CD4-positive, alpha-beta T cell treated with Interleukin-6 at 100 ng/mL for 8 hours (primary cell): ENCODE measurements at regions not wholly inside any gene's neighbourhood (a gene's known extent, or its start where the extent isn't known, plus 50 kb on each side); places are given as distances from the start of the nearest gene placed in this dataset.
"Not testable (repeated sequence)": the region's sequence is repeated elsewhere in the genome, so short reads cannot be mapped to it uniquely, and the experiment has no call there.

Source experiments
- DNase-seq: peaks from one replicate; pipeline ENCODE4 v3.0.0-alpha.2; 2020; ENCODE audit warnings: mixed read lengths, low spot score

DNA sequence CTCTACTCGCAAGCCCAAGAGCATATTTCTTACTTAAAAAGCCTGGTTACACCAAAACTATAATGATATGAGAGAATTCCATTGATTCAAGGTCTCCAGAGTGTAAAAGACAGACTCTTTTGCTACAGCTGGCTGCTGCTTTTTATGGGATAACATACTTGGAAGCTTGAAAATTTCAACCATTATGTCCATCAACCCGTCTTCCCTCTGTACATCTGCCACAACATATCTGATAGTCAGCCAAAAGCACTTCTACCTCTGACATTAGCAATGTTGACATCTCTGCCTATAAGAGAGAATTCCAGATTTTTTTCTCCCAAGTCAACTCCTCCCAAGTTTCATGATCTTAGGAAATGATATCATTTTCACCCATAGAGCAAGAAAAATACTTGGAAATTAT lies 54.4 kb upstream of the IQCM start:
- no peak for DNase-seq

DNA sequence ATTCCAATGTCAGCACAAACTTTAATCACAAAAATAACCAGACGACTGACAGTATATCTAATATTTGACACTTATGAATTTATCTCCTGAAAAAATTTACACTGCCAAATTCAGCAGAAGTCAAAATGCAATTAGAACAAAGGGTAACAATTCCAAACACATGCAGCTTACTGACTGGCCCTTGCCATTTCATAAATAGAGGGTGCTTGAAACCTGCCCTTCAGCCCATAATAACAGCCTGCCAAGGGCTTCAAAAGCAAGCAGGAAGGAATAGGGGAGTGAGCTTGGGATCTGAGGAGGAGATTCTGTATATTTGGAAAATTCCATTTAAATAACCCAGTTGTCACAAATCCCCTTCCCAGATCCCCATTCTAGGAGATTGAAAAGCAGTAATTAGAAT lies 66.1 kb upstream of the IQCM start:
- no peak for DNase-seq

DNA sequence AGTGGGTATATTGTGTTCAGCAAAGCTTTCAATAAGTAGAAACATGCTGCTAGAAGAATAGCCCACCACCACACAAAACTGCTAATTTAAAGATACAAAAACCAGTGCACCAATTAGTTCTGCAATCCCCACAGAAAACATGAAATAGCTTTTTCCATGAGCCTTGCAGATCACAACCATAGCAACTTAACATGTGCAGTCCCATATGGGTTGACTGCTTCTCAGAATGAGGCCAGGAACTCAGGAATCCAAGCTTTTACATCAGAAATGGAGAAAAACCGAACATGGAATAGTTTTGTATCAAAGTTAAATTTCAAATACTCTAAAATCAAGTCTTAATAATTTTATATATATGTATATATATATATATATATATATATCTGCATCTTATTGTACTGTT lies 66.6 kb upstream of the IQCM start:
- DNase-seq: no peak

DNA sequence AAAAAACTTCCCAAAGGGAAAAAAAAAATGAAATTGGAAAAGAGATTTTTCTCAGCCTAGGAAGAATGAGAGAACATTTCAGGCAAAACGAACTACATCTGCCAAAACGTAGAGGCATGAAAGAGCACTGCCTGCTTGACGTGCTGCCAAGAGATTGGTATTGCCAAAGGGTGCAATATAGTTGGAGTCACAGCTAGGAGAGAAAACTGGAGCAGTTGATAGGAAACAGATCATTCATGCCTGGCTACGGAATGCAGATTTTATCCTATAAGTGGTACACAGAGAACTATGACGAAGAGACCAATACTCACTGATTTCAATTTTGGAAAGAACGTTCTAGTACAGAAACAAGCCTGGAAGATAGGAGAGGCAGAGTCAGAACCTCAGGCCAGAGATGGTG lies 68.4 kb upstream of the IQCM start:
- DNase-seq: no peak

DNA sequence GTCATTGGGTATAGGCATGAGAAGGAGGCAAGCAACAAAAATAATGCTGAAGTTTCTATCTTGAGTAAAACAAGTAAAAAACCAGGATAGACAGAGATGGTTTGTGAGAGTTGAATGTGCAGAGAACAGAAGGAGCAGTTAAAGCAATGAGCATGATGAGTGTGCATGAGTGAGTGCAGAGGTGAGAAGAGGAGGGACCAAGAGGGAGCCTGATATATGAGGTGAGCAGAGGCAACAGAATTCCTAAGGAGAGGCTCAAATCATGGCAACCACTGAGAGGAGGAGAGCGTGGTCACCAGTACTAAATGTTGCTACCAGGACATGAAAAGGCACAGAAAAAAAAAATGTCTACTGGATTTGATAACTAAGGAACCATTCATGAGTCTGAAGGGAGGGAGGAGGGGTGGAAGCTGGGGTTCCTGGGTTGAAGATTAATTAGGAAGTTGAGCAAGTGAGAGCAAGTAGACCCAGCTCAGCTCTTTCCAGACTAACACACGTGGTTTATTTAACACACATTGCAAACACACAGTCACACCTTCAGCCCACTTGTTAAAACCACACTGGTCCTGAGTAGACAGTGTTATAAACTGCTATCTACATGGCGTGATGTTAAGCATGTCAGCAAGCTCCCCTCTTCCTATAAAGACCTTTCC lies 69.0 kb upstream of the IQCM start:
- DNase-seq: no peak

DNA sequence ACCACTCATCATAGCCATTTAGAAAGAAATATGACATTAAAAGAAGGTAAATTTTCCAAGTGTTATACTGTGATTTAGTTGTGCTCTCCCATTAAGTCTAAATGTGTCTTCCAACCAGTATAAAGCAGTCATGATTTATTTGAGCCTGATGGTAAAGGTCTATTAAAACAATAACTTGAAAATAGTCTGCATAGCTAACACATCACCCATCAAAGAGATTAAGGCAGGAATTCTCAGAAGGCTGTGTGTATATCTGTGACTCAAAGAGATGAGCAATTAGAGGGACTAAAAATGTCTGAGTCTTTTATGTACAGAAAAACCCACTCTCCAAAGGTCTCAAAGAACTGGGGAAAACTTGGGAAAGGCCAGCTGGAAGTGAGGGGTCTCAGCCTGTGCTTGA lies 70.3 kb upstream of the IQCM start:
- no peak for DNase-seq

DNA sequence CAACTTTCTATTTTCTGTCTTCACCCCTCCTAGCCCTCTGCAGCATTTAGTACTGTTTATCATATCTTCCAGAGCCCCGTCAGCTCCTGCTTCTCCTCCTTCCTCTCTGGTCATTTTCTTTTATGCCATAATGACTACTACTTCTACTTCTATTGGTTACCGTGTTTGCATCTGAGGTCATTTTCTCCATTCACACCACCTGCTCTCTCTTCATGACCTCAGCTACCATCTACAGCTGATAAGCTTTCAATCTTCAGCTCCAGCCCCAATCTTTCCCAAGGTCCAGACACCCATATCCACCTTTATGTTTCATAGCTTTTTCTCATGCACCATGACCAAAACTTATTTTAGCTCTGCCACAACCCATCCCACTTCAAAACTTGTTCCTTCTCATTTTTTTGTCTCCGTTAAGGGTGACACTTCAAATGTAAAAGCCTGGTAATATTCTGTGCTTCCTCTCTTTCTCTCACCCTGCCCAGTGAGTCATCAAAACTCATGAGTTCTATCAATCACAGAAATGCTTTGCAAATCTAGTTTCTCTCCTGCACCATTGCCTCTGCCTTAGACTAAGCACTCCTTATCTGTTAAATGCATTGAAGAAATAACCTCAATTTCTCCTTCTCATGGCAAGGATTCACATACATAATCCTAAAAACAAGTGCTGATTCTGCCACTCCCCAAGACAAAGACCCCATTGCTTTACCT lies 71.3 kb upstream of the IQCM start:
- DNase-seq: no peak

DNA sequence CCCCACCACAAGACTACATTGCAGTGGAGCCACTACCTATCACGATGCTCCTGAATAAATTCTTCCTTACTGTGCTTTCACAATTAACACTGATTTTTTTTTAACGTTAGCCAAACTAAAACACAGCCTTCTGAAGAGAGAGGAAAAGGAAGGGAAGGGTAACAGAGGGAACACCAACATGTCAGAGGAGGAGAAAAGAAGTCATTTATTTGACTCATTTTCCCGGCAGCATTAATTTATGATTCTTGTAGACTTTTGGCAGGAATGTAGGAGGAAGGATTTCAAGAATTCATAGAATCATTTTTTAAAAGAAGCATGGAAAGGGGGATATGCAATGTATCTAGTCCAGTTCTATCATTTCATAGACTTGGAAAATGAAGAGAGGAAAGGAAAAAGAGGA lies 74.3 kb upstream of the IQCM start:
- no peak for DNase-seq

DNA sequence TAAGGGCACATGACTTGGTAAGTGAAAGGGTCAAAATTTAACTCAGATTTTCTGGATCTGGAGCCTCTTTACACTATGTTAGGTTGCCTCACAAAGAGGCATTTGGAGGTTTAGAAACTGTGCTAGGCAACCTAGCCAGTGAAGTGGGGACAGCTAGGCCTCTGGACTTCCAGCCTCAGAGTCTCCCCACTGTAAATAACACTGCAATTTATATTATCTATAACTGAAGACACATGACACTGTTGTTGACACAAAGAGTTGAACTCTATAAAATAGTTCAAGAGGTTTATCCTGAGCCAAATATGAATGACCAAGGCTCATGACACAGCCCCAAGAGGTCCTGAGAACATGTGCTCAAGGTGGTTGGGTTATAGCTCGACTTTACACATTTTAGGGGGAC lies 74.9 kb upstream of the IQCM start:
- no peak for DNase-seq

DNA sequence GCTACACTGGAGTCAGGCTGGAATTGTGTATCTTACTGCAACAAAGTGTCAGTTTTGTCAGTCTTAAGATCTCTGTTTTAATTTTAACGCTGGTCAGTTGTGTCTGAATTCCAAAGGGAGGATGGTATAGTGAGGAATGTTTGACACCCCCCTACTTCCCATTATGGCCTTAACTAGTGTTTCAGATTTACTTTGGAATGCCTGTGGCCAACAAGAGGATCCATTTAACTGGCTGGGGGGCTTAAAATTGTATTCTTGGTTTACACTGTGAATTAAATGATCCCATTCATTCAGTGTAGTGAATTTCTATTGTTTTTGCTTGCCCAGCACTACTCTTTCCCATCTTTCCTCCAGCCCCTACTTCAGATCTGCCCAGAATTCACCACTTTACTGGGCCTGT lies 75.8 kb upstream of the IQCM start:
- DNase-seq: no peak

DNA sequence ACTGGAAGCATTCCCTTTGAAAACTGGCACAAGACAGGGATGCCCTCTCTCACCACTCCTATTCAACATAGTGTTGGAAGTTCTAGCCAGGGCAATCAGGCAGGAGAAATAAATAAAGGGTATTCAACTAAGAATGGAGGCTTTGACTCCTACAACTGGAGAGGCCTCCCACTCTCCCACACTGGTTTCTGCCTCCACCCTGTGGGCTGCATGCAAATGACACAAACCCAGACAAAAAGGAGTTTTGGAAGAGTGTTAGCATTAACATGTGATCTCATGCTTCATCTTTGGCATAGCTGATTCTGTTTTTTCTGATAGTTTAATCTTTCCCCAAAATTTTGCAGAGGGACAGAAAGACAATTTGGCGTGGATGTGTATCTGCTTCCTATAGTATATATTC lies 80.8 kb upstream of the IQCM start:
- DNase-seq: no peak

DNA sequence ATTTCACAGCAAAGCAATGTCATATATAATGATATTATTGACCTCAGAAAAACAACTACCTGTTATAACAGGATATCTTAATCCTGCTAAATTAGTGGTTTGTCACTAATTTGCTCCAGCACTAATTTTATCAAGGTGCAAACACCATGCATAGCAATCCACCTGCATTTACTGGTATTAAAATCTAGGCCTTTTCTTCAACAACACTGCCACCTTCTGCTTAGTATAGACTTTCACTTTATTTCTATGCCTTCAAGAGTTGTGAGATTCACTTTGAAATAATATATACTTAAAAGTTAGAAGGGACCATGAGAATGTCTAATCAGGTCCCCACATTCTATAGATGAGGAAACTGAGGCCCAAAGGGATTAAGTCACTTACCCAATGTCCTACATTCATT lies 82.1 kb upstream of the IQCM start:
- no peak for DNase-seq

DNA sequence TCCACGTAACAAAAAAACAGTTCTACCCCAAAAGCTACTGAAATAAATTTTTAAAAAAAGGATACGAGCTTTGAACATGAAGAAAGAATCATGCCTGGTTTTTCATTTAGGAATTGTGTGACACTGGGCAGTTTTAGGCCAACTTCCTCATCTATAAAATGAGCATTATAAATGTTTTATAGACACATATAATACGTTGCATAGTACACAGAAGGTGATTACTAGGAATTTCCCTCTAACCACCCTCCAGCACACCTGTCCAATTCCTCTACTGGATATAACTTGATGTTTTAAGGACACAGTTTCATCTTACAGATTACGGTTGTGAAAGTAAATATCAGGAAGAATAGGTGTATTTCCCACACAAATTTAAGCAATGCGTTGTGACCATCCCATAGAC lies 85.5 kb upstream of the IQCM start:
- DNase-seq: no peak

DNA sequence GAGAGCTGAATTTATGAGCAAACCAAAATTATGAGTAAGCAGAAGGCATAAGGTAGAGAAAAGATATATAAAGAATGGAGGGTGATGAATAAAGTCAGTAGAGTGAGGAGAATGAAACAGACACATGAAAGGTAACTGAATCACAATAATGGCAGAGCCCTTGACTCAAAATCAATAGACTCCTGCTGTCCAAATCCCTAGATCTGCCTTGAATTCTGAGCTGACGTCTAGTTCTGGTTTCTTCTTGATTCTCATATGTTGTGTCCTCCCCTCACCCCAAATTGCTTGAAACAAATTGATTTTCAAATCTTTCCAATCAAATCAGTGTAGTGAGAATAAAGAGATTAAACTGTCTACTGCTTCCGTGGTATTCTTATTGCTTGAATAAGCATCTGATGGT lies 86.6 kb upstream of the IQCM start:
- no peak for DNase-seq

DNA sequence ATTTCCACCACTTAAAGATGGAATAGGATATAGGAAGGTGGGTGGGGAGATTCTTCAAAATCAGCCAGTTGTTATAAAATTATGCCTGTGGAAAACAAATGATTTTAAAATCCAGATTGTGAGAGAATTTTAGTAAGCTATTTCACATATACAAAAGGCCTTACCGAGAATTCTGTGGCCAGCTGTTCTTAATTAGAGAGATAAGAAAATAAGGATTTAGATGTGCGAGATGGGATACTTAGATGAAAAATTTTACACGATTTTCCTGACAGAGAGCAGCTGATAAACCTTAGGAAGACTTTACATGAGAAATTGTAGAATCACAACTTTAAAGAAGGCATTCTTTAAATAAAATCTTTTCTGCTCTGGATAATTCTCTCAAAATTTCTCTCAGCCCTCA lies 94.5 kb upstream of the IQCM start:
- no peak for DNase-seq

DNA sequence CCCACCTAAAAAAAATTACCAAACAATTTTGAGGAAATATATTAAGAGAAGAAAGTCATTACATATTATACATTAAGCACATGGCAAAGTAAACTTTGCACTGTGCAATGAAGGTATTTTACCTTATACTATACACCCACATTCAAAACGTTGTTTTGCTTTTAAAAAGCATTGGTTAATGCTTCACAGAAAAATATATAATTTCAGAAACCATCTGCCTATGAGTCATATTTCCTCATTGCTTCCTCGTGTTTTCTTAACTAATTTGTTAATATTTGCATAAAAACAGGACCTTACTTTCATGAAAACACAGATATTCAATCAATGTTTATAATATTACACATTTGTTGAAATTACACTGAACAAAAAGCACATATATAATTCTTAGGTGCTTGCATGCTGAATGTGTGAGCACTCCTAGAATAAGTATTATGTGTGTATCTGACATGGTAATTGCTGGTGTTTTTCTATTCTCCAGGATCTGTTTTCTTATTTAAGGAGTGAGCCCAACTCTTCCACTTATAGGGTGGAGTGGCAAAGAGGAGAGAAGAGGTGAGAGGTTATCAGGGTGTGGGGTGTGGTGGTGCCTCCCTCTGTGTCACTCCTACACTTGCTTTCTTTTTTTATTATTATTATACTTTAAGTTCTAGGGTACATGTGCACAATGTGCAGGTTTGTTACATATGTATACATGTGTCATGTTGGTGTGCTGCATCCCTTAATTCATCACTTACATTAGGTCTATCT lies 95.1 kb upstream of the IQCM start:
- no peak for DNase-seq

DNA sequence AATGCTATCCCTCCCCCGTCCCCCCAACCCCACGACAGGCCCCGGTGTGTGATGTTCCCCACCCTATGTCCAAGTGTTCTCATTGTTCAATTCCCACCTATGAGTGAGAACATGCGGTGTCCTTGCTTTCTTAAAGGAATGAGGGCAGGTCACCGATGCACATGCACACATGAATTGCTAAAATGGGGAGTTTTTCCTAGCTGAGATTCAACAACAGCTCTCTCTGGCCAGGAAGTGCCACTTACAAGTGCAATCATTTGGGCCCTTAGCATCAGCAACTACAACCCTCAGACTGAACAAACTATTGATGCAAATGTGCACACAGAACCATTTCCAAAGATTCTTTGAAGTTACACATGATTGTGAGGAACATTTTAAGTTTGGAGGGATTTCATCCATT lies 95.7 kb upstream of the IQCM start:
- DNase-seq: no peak

DNA sequence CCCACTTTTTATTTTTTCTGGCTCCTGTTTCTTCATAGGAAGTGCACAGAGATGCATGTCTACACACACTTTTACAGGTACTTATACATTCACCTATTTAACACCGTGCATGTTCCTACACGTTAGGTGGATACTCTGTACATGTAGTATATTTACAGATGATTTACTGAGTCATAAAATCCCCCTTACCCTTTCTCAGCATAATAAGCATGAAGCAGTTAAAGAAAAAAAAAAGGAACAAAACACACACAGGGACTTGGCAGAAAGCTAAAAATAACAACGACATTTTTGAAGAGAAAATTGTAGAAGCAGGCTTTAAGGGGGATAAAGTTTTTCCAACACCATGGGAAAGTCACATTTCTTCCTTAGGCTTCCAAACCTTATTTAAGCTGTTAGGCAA lies 96.4 kb upstream of the IQCM start:
- no peak for DNase-seq

DNA sequence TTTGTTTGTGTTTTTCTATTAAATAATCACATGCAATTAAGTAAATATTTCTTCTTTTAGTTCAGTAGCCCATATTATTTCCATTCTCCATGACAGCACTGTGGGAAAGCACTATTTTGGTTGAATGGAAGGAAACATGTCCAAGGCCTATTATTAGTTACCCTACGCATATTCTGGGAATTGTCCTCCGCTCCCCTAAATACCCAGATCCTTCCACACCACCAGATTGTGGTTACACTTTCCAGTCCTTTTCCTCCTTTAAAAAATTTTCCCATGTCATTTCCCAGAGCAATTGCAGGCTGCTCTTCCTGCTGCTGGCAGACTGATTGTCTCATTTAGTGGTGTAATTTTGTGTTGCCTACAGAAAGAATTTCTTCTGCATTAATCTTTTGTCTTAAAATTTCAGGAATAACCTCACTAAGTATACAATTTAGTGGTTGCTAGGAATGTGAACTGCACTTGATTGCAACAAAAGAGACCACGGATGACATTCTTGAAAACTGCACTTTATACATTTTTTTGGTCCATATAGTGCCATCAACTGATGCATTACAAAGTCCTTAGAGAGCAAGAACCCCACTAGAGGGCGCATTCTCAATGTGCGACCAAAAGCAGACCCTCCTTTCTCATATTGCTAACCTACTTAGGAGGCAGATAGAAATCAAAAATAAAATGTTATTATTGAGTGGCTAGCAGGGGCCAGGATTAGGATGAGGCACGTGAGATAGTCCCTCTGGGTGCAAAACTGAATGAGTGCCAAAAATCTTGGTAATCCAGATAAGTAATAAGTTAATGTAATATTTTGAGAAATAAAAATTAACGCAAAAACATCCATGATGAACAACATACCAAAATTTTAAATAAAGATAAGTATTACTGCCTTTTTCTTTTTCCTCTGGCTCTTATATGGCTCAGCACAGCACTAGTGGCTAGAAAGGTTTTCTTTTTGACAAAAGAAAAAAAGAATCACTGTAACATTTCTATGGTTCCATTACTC lies 98.8 kb upstream of the IQCM start:
- DNase-seq: no peak

DNA sequence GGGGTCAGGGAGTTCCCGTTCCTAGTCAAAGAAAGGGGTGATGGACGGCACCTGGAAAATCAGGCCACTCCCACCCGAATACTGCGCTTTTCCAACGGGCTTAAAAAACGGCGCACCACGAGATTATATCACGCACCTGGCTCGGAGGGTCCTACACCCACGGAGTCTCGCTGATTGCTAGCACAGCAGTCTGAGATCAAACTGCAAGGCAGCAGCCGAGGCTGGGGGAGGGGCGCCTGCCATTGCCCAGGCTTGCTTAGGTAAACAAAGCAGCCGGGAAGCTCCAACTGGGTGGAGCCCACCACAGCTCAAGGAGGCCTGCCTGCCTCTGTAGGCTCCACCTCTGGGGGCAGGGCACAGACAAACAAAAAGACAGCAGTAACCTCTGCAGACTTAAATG lies 100.1 kb upstream of the IQCM start:
- DNase-seq: not testable (repeated sequence)

DNA sequence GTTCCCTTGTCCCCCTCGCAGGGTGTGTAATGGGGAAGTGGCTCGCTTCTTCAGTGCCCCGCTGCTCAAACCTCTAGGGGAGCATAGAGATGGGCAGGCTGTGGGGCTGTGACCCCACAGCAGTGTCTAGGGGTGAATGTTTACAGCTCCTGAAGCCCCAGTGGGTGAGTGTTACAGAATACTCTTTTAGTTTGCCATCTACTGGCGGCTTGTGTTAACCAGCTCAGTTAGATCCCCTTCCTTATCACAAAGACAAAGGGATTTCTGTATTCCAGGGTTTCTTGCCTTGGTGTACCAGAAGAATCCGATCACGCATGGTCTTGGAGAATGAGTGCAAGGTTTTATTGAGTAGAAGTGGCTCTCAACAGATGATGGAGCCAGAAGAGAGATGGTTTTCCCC lies 108.1 kb upstream of the IQCM start:
- DNase-seq: no peak

DNA sequence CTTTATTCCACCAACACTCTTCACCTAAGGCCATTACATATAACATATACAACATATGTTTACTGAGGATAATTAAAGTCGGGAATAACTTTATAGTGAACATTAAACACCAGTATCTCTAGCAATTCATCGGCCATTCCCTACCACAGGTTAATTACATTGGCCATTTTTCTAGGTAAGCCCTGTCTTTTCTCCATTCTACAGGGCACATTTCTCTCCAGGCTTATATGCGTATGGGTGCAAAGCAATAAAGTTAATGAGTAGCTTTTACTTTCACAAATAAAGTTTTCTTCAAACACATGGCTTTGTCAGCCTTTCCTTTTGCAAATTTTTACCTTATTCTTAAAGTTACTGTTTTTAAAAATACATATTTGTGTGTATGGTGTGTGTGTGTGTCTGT lies 111.9 kb upstream of the IQCM start:
- DNase-seq: no peak
